ENCODE measurements at regions not wholly inside any gene's neighbourhood (a gene's known extent, or its start where the extent isn't known, plus 50 kb on each side); places are given as distances from the start of the nearest gene placed in this dataset.

DNA sequence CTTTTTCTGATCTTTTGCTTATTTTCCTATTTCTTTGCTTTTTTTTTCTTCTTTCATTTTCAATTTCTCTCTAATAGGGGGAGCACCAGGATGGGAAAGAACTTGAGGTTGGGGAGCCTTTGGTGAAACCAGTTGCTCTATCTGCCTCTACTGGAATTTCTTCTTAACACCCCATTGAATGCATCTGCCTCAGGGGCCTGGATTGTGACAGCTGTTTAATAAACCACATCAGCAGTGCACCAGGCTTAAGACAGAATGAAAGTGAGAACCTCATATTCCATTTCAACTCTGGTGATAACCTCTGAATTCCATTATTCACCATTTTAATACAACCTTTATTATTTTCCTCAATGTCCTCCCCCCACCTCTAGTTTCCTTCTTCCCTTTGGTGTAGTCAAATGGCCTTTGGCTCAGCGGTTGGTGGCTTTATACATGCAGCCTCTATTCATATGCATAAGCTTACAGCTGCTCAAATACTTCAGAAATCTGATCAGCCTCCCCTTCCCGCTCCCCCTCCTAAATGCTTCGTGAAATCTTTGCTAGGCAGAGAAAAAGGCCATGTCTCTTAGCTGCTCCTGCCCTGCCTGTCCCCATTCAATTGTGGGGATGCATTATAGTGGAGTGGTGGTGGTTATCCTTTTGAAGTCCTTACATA lies 537.3 kb upstream of the PLXNA2 start:
- Histone ChIP-seq H3K4me3 (ENCODE audit: low read depth in 1 of 2, low read length in 2 of 2) (no peak overlapping the region), H3K4me1 (ENCODE audit: control insufficient read depth in 2 of 2, insufficient read depth in 2 of 2, low read length in 1 of 2) (no peaks in the 10 kb centered on the region), H3K27ac (ENCODE audit: low read depth in 2 of 2, low read length in 1 of 2) (no peak overlapping the region), H3K27me3 (ENCODE audit: control insufficient read depth in 1 of 2, insufficient read depth in 2 of 2, low read length in 2 of 2) (no peaks in the 10 kb centered on the region), H3K9me3 (ENCODE audit: control insufficient read depth in 2 of 2, insufficient read depth in 1 of 2, low read depth in 1 of 2, low read length in 1 of 2) (no peaks in the 10 kb centered on the region), H3K36me3 (ENCODE audit: control insufficient read depth in 2 of 2, insufficient read depth in 2 of 2, low read length in 1 of 2) (no peaks in the 10 kb centered on the region)
- 46 to 68% methylated on average over 3 of the region's 3 CpGs for WGBS, 2 donors

DNA sequence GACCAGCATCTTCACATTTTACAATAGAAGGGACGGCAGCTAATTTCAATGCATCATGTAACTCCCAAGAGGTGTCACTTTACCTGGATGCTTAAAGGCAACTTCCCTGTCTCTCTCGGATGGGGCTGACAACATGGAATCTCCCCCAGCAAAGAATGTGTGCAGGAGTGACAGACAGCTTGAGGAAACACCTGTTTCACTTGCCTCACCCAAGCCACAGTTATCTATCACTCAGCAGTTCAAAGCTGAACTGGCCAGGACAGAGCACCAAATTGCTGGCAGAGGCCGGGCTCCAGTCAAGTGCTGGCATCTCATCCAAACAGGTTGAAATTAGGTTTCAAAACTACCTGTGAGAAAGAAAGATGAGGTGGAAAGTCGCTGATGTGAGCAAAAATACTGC lies 538.0 kb upstream of the PLXNA2 start:
- 67 to 71% methylated on average over 4 of the region's 4 CpGs for WGBS, 2 donors

DNA sequence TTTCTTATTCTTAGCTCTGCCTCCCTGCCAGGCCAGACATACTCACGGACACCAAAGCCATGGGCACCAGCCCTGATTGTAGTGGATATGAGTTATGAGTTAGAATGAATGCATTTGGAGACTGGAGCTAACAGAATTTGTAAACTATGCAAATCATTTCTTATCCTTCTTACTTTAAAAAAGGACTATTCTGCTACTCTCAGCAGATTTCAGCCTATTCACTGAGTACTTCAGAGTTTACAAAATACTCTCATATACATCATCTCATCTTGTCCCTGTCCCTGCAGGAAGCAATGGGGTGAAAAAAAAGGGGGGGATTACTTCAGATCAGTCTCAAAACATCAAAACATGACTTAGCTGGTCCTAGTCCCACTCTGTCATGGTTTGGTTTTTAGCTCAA lies 541.4 kb upstream of the PLXNA2 start:
- Histone ChIP-seq H3K27ac (ENCODE audit: low read depth in 2 of 2, low read length in 1 of 2) (no peak overlapping the region), H3K4me1 (ENCODE audit: control insufficient read depth in 2 of 2, insufficient read depth in 2 of 2, low read length in 1 of 2) (no peaks in the 10 kb centered on the region), H3K9me3 (ENCODE audit: control insufficient read depth in 2 of 2, insufficient read depth in 1 of 2, low read depth in 1 of 2, low read length in 1 of 2) (no peaks in the 10 kb centered on the region), H3K4me3 (ENCODE audit: low read depth in 1 of 2, low read length in 2 of 2) (no peak overlapping the region), H3K27me3 (ENCODE audit: control insufficient read depth in 1 of 2, insufficient read depth in 2 of 2, low read length in 2 of 2) (no peaks in the 10 kb centered on the region), H3K36me3 (ENCODE audit: control insufficient read depth in 2 of 2, insufficient read depth in 2 of 2, low read length in 1 of 2) (no peaks in the 10 kb centered on the region)
- 81 to 92% methylated on average over 1 of the region's 1 CpG for WGBS, 2 donors

More for the DNA sequence above, 538.0 kb upstream of the PLXNA2 start:
- Histone ChIP-seq H3K27ac (ENCODE audit: low read depth in 2 of 2, low read length in 1 of 2) (no peak overlapping the region), H3K4me1 (ENCODE audit: control insufficient read depth in 2 of 2, insufficient read depth in 2 of 2, low read length in 1 of 2) (no peaks in the 10 kb centered on the region), H3K4me3 (ENCODE audit: low read depth in 1 of 2, low read length in 2 of 2) (no peak overlapping the region), H3K9me3 (ENCODE audit: control insufficient read depth in 2 of 2, insufficient read depth in 1 of 2, low read depth in 1 of 2, low read length in 1 of 2) (no peaks in the 10 kb centered on the region), H3K27me3 (ENCODE audit: control insufficient read depth in 1 of 2, insufficient read depth in 2 of 2, low read length in 2 of 2) (no peaks in the 10 kb centered on the region), H3K36me3 (ENCODE audit: control insufficient read depth in 2 of 2, insufficient read depth in 2 of 2, low read length in 1 of 2) (no peaks in the 10 kb centered on the region)

DNA sequence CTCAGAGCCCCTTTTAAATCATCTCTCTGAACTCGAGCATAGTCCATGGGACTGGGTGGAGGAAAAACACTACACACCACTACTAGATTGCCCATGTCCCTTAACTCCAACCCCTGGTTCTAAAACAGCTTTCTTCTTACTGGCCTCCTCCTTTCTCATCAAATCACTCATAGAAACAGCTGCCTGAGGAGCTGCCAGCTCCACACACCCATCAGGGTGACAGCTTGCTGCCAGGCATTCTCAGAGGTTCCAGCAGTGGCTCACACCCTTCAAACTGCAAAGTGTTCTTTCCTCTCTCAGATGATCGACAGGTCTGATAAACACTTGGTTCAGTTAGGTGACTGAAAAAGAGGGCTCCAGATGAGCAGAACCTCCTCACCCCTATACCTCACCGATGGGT lies 543.0 kb upstream of the PLXNA2 start:
- no peak overlapping the region for H3K4me3 ChIP-seq (ENCODE audit: low read depth in 1 of 2, low read length in 2 of 2)
- H3K36me3 ChIP-seq (ENCODE audit: control insufficient read depth in 2 of 2, insufficient read depth in 2 of 2, low read length in 1 of 2): no peaks in the 10 kb centered on the region
- H3K4me1 ChIP-seq (ENCODE audit: control insufficient read depth in 2 of 2, insufficient read depth in 2 of 2, low read length in 1 of 2): no peaks in the 10 kb centered on the region
- H3K9me3 ChIP-seq (ENCODE audit: control insufficient read depth in 2 of 2, insufficient read depth in 1 of 2, low read depth in 1 of 2, low read length in 1 of 2): no peaks in the 10 kb centered on the region
- no peaks in the 10 kb centered on the region for H3K27me3 ChIP-seq (ENCODE audit: control insufficient read depth in 1 of 2, insufficient read depth in 2 of 2, low read length in 2 of 2)
- WGBS, 2 donors: 68 to 90% methylated on average over 3 of the region's 3 CpGs
- H3K27ac ChIP-seq (ENCODE audit: low read depth in 2 of 2, low read length in 1 of 2): no peak overlapping the region

DNA sequence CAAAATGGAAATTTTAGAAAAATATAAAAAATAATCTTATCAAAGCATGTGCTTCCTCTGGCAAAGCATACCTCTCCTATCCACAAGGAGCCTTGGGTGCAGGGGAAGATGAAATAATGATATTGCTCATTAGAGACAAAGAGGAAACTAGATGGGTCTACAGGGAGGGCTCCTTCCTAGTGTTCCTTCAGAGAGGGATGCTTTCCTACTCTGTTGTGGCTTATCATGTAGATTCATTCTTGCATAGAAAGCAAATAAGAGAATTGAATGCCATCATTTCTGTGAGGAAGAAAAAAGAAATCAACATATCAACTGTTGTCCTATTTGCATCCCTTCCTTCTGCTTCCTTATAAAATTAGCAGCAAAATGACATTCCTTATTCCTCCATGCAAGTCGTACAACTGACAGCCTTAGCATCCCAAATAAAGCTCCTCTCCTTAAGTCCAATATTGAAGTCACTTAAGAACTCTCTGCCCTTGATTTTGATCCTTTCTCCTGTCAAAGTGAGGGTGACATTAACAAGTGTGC lies 543.9 kb upstream of the PLXNA2 start:
- no peak overlapping the region for H3K27ac ChIP-seq (ENCODE audit: low read depth in 2 of 2, low read length in 1 of 2)
- H3K27me3 ChIP-seq (ENCODE audit: control insufficient read depth in 1 of 2, insufficient read depth in 2 of 2, low read length in 2 of 2): no peaks in the 10 kb centered on the region
- H3K9me3 ChIP-seq (ENCODE audit: control insufficient read depth in 2 of 2, insufficient read depth in 1 of 2, low read depth in 1 of 2, low read length in 1 of 2): no peaks in the 10 kb centered on the region
- H3K36me3 ChIP-seq (ENCODE audit: control insufficient read depth in 2 of 2, insufficient read depth in 2 of 2, low read length in 1 of 2): no peaks in the 10 kb centered on the region
- H3K4me1 ChIP-seq (ENCODE audit: control insufficient read depth in 2 of 2, insufficient read depth in 2 of 2, low read length in 1 of 2): no peaks in the 10 kb centered on the region
- H3K4me3 ChIP-seq (ENCODE audit: low read depth in 1 of 2, low read length in 2 of 2): no peak overlapping the region
- WGBS, 2 donors: 78 to 81% methylated on average over 1 of the region's 1 CpG

DNA sequence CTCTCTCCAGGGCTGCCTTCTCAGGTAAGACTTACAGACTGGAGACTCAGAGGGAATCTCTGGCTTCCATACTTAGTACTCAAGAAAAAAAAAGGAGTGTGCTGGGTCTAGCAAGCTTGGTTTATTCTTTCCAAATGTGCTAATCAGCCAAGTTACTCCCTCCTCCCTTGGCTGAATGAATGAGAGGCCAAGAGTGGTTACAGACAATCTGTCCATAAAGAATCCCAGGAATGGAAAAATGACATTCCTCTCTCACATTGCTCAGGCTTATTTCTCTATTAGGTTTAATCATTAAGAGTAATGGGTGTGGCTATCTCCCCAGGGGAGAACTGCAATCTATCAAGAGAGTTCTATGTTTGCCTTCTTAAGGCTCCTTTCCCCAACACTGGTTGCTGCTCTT lies 547.3 kb upstream of the PLXNA2 start:
- Histone ChIP-seq H3K36me3 (ENCODE audit: control insufficient read depth in 2 of 2, insufficient read depth in 2 of 2, low read length in 1 of 2) (no peaks in the 10 kb centered on the region), H3K27me3 (ENCODE audit: control insufficient read depth in 1 of 2, insufficient read depth in 2 of 2, low read length in 2 of 2) (no peaks in the 10 kb centered on the region), H3K4me1 (ENCODE audit: control insufficient read depth in 2 of 2, insufficient read depth in 2 of 2, low read length in 1 of 2) (no peaks in the 10 kb centered on the region), H3K9me3 (ENCODE audit: control insufficient read depth in 2 of 2, insufficient read depth in 1 of 2, low read depth in 1 of 2, low read length in 1 of 2) (no peaks in the 10 kb centered on the region), H3K27ac (ENCODE audit: low read depth in 2 of 2, low read length in 1 of 2) (no peak overlapping the region), H3K4me3 (ENCODE audit: low read depth in 1 of 2, low read length in 2 of 2) (no peak overlapping the region)

DNA sequence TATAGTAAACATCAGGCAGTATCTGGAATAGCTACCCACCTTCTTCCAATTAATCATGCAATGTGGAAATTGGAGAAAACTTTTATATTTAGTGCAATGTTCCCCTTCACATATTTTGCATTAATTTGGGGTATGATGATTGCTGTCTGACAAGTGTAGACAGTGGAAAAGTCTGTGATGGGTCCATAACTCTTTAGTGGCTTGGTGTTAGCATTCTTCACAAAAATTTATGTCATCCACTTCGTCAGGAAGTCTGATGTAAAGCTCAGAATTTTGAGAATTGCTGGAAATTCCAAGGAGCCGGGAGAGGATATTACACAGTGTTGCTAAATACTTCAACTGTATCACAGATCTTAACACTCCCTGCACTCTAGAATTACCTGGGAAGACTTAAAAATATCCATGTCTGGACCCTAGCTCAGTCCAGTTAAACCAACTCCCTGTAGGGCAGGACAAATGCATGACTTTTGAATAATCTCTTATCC lies 549.7 kb upstream of the PLXNA2 start:
- Histone ChIP-seq H3K9me3 (ENCODE audit: control insufficient read depth in 2 of 2, insufficient read depth in 1 of 2, low read depth in 1 of 2, low read length in 1 of 2) (no peaks in the 10 kb centered on the region), H3K4me1 (ENCODE audit: control insufficient read depth in 2 of 2, insufficient read depth in 2 of 2, low read length in 1 of 2) (no peaks in the 10 kb centered on the region), H3K36me3 (ENCODE audit: control insufficient read depth in 2 of 2, insufficient read depth in 2 of 2, low read length in 1 of 2) (no peaks in the 10 kb centered on the region), H3K27me3 (ENCODE audit: control insufficient read depth in 1 of 2, insufficient read depth in 2 of 2, low read length in 2 of 2) (no peaks in the 10 kb centered on the region), H3K4me3 (ENCODE audit: low read depth in 1 of 2, low read length in 2 of 2) (no peak overlapping the region), H3K27ac (ENCODE audit: low read depth in 2 of 2, low read length in 1 of 2) (no peak overlapping the region)
- WGBS, 2 donors: 63 to 70% methylated on average over 2 of the region's 2 CpGs

DNA sequence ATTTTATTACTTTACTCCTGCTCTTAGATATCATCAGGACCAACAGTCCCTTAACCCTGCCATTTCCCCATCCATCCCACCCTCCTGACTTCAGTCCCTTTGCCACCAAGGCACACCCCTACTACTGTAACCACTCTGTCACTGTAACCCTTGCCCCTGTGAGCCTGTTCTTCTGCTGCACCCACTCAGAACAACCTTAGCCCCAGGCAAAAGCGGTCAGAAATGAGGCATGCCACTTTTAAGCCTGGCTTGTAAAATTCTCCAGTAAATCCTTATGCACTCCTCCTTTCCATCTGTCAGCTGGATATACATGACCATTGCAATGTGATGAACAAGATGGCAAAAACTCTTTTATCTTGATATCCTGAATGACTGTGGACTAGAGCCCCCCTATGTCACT lies 555.0 kb upstream of the PLXNA2 start:
- Histone ChIP-seq H3K4me3 (ENCODE audit: low read depth in 1 of 2, low read length in 2 of 2) (no peak overlapping the region), H3K9me3 (ENCODE audit: control insufficient read depth in 2 of 2, insufficient read depth in 1 of 2, low read depth in 1 of 2, low read length in 1 of 2) (no peaks in the 10 kb centered on the region), H3K27ac (ENCODE audit: low read depth in 2 of 2, low read length in 1 of 2) (no peak overlapping the region), H3K4me1 (ENCODE audit: control insufficient read depth in 2 of 2, insufficient read depth in 2 of 2, low read length in 1 of 2) (no peaks in the 10 kb centered on the region), H3K27me3 (ENCODE audit: control insufficient read depth in 1 of 2, insufficient read depth in 2 of 2, low read length in 2 of 2) (no peaks in the 10 kb centered on the region), H3K36me3 (ENCODE audit: control insufficient read depth in 2 of 2, insufficient read depth in 2 of 2, low read length in 1 of 2) (no peaks in the 10 kb centered on the region)
- 66% methylated on average over 1 of the region's 1 CpG for WGBS, 2 donors

DNA sequence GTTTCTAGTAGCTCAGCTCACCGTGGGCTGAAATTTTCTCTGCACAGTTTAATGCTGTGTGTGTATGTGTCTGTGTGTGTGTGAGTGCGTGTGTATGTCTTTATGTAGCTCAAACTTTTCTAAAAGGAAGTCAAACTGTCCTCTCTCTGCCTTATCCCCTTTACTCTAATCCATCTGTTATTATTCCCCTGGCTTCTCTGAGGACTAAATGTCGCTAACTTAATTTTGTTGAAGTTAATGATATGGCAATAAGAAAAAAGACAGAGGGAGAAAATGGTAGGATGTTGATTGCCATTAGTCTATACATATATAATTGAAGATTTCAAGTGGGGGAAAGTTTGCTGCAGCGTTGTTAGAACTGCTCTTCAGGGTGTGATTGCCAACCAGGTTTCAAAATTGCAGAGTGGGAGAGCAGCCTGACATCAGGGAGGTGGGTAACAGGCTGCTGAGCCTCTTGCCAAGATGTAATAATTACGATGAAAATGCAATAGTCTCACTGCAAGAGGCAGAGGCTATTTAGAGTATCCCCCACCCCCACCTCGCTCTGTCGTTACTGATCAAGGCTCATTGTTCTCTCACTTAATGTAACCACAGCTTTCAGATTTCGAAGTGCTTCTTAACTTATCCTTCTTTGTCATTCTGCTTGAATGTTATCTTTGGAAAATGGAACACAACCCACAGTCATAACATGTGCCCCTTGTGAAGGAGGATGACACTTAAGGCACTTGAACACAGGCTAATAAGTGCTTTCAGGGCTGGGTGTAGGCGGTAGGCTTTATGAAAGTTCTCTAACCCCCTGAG lies 559.0 kb upstream of the PLXNA2 start:
- WGBS, 2 donors: 66 to 79% methylated on average over 9 of the region's 9 CpGs
- Histone ChIP-seq H3K27ac (ENCODE audit: low read depth in 2 of 2, low read length in 1 of 2) (no peak overlapping the region), H3K27me3 (ENCODE audit: control insufficient read depth in 1 of 2, insufficient read depth in 2 of 2, low read length in 2 of 2) (no peaks in the 10 kb centered on the region), H3K4me1 (ENCODE audit: control insufficient read depth in 2 of 2, insufficient read depth in 2 of 2, low read length in 1 of 2) (no peaks in the 10 kb centered on the region), H3K4me3 (ENCODE audit: low read depth in 1 of 2, low read length in 2 of 2) (no peak overlapping the region), H3K36me3 (ENCODE audit: control insufficient read depth in 2 of 2, insufficient read depth in 2 of 2, low read length in 1 of 2) (no peaks in the 10 kb centered on the region), H3K9me3 (ENCODE audit: control insufficient read depth in 2 of 2, insufficient read depth in 1 of 2, low read depth in 1 of 2, low read length in 1 of 2) (no peaks in the 10 kb centered on the region)

Data from esophagus (tissue), 2 donors.